DND-41 (cell line): ENCODE measurements at regions not wholly inside any gene's neighbourhood (a gene's known extent, or its start where the extent isn't known, plus 50 kb on each side); places are given as distances from the start of the nearest gene placed in this dataset.
"Not testable (repeated sequence)": the region's sequence is repeated elsewhere in the genome, so short reads cannot be mapped to it uniquely, and the experiment has no call there.

ENCODE experiments used
- ATAC-seq: fragments of 200-7000 bp; cut with Tn5 transposase; 3 replicates; pipeline ENCODE4 v1.9.1; 2021; ENCODE audit warnings: low read depth; ENCODE audit not compliant: insufficient read depth
- DNase-seq: peaks from one replicate; pipeline ENCODE4 v3.0.0-alpha.2; 2020
- H2AFZ ChIP-seq: 2 replicates; pipeline ENCODE4 v1.6.0; 2012; ENCODE audit warnings: low read depth, low read length
- H3K27ac ChIP-seq: 2 replicates; pipeline ENCODE4 v1.5.1; 2012; ENCODE audit warnings: low read length, inconsistent platforms
- H3K27me3 ChIP-seq: fragments of 200-600 bp; sonication (generic); 2 replicates; pipeline ENCODE4 v1.6.0; 2012; ENCODE audit warnings: low read length, mild to moderate bottlenecking, inconsistent platforms; ENCODE audit not compliant: insufficient read depth, poor library complexity
- H3K36me3 ChIP-seq: 2 replicates; pipeline ENCODE4 v1.5.1; 2012; ENCODE audit warnings: low read length, inconsistent platforms; ENCODE audit not compliant: insufficient read depth
- H3K4me1 ChIP-seq: 2 replicates; pipeline ENCODE4 v1.5.1; 2012; ENCODE audit warnings: mild to moderate bottlenecking, low read length; ENCODE audit not compliant: insufficient read depth
- H3K4me2 ChIP-seq: 2 replicates; pipeline ENCODE4 v1.6.0; 2012; ENCODE audit warnings: mild to moderate bottlenecking, moderate library complexity, low read length, inconsistent platforms; ENCODE audit not compliant: insufficient read depth
- H3K4me3 ChIP-seq, 2 experiments: fragments of 200-600 bp in 1 of 2; shearing (Covaris generic) in 1 of 2; 2 replicates each; pipeline ENCODE4 v1.5.1; 2012 to 2016; ENCODE audit warnings: inconsistent platforms in 2 of 2, low read length in 2 of 2, mild to moderate bottlenecking in 2 of 2, low read depth in 1 of 2, moderate library complexity in 1 of 2
- H3K79me2 ChIP-seq: 2 replicates; pipeline ENCODE4 v1.6.0; 2012; ENCODE audit warnings: low read length, inconsistent platforms; ENCODE audit not compliant: insufficient read depth
- H3K9ac ChIP-seq: 2 replicates; pipeline ENCODE4 v1.6.0; 2012; ENCODE audit warnings: low read depth, mild to moderate bottlenecking, inconsistent platforms, low read length, moderate library complexity
- H3K9me3 ChIP-seq: 2 replicates; pipeline ENCODE4 v1.5.1; 2012; ENCODE audit warnings: low read length, moderate library complexity, mild to moderate bottlenecking, inconsistent platforms; ENCODE audit not compliant: insufficient read depth, severe bottlenecking
- H4K20me1 ChIP-seq: 2 replicates; pipeline ENCODE4 v1.6.0; 2012; ENCODE audit warnings: low read length; ENCODE audit not compliant: insufficient read depth
- EZH2 ChIP-seq: IDR thresholded peaks from 3 replicates; pipeline ENCODE4 v1.6.1; 2012; ENCODE audit warnings: borderline replicate concordance, low read depth, mild to moderate bottlenecking, moderate library complexity, low read length, inconsistent platforms; ENCODE audit not compliant: severe bottlenecking
- TF ChIP-seq, protein P1 (sequence below): IDR thresholded peaks from 2 replicates; pipeline ENCODE4 v1.5.1; 2012; ENCODE audit warnings: borderline replicate concordance, low read length, moderate library complexity, mild to moderate bottlenecking; ENCODE audit not compliant: poor library complexity, severe bottlenecking; ENCODE audit errors: extremely low read depth

DNA sequence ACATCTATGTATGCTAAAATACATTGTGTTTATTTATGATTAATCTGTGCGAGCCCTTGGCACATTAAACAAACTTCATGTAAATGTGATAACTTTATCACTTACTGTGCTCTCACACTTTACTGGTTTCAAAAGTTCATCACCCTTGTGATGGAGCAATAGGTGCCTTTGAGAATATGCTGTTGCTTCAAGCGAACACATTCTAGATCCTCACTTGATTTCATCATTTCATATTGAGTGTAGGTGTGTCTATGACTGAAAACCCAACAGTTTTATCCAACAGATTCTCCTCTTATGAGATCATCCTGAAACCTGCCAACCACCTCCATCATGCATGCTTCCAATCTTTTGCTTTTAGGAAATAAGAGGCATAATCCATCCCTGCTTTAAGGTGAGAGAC lies 854.4 kb downstream of the TMEM121 start:
- no peak overlapping the region; the same call in 1 of the 2 replicates for H3K27ac ChIP-seq
- ATAC-seq = no peak
- peaks cover 74% of the 10 kb centered on the region for H3K4me1 ChIP-seq

DNA sequence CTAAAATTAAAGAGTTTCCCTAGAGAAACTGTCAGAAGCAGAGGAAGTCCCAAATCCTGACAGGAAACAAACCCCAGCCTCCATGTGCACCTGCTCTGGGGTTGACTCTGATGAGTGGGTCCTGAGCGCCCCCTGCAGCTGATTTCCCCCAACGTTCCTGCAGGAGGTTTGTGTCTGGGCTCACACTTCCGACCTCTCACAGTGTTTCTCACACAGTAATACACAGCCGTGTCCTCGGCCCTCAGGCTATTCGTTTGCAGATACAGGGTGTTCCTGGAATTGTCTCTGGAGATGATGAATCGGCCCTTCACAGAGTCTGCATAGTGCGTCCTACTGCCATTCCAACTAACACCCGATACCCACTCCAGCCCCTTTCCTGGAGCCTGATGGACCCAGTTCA lies 862.8 kb downstream of the TMEM121 start:
- peaks cover 74% of the 10 kb centered on the region for H3K36me3 ChIP-seq
- not testable (repeated sequence) for H3K4me3 ChIP-seq, H3K27me3 ChIP-seq, H3K9me3 ChIP-seq, H2AFZ ChIP-seq
- TF ChIP-seq, protein P1, sequence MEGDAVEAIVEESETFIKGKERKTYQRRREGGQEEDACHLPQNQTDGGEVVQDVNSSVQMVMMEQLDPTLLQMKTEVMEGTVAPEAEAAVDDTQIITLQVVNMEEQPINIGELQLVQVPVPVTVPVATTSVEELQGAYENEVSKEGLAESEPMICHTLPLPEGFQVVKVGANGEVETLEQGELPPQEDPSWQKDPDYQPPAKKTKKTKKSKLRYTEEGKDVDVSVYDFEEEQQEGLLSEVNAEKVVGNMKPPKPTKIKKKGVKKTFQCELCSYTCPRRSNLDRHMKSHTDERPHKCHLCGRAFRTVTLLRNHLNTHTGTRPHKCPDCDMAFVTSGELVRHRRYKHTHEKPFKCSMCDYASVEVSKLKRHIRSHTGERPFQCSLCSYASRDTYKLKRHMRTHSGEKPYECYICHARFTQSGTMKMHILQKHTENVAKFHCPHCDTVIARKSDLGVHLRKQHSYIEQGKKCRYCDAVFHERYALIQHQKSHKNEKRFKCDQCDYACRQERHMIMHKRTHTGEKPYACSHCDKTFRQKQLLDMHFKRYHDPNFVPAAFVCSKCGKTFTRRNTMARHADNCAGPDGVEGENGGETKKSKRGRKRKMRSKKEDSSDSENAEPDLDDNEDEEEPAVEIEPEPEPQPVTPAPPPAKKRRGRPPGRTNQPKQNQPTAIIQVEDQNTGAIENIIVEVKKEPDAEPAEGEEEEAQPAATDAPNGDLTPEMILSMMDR = peak; percentile 59
- ATAC-seq (peak; percentile 59), DNase-seq (peak; percentile 86)
- peaks cover 100% of the 10 kb centered on the region for H3K79me2 ChIP-seq
- peak overlapping the region; percentile 1; the same call in 1 of the 2 replicates for H3K9ac ChIP-seq
- peaks cover 72% of the 10 kb centered on the region for H3K4me1 ChIP-seq
- peak overlapping the region; percentile 46 for H3K27ac ChIP-seq
- peak overlapping the region; percentile 70; the same call in 1 of the 2 replicates for H3K4me2 ChIP-seq
- H4K20me1 ChIP-seq = peaks cover 41% of the 10 kb centered on the region

More for the DNA sequence above, 854.4 kb downstream of the TMEM121 start:
- Histone ChIP-seq H3K36me3 (peaks cover 84% of the 10 kb centered on the region), H4K20me1 (peaks cover 46% of the 10 kb centered on the region; the same call in 1 of the 2 replicates), H3K79me2 (peaks cover 100% of the 10 kb centered on the region), H2AFZ (no peak overlapping the region), H3K9ac (no peak overlapping the region), H3K27me3 (no peaks in the 10 kb centered on the region), H3K4me2 (no peak overlapping the region), H3K4me3 (no peak overlapping the region), H3K9me3 (no peaks in the 10 kb centered on the region)
- TF ChIP-seq, protein P1 = no peak
- no peak for TF ChIP-seq EZH2
- DNase-seq = no peak

DNA sequence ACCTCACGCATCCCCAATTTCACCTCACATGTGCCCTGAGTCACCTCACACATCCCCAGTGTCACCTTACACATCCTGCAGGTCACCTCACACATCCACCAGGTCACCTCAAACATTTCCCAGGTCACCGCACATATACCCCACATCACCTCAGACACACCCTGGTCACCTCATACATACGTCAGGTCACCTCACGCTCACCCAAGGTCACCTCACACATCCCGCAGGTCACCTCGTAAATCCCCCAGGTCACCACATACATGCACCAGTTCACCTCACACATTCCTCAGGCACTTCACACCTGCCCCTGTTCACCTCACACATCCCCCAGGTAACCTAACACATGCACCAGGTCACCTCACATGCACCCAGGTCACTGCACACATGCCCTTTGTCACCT lies 864.0 kb downstream of the TMEM121 start:
- H2AFZ ChIP-seq = no peak overlapping the region
- H3K9ac ChIP-seq = 0 out of 2 replicates have a peak overlapping the region, but pooled peaks have one; percentile 3
- ATAC-seq (0 out of 3 replicates have a peak, but pooled peaks have one; percentile 0), DNase-seq (no peak)
- H3K79me2 ChIP-seq = peaks cover 100% of the 10 kb centered on the region
- peaks cover 42% of the 10 kb centered on the region for H4K20me1 ChIP-seq
- TF ChIP-seq, protein P1 = no peak
- TF ChIP-seq EZH2 = no peak
- H3K4me3 ChIP-seq = peak overlapping the region in 1 of 2 experiments; percentile 31; a peak in 2 of 4 replicates
- peaks cover 80% of the 10 kb centered on the region for H3K36me3 ChIP-seq
- no peaks in the 10 kb centered on the region for H3K27me3 ChIP-seq
- peak overlapping the region; percentile 70 for H3K4me2 ChIP-seq
- no peaks in the 10 kb centered on the region for H3K9me3 ChIP-seq
- H3K27ac ChIP-seq = peak overlapping the region; percentile 46
- peaks cover 85% of the 10 kb centered on the region for H3K4me1 ChIP-seq
